GM23248 (cell line): ENCODE measurements at regions not wholly inside any gene's neighbourhood (a gene's known extent, or its start where the extent isn't known, plus 50 kb on each side); places are given as distances from the start of the nearest gene placed in this dataset.
"Not testable (repeated sequence)": the region's sequence is repeated elsewhere in the genome, so short reads cannot be mapped to it uniquely, and the experiment has no call there.

ENCODE experiments used
- DNase-seq: peaks from one replicate; pipeline ENCODE4 v3.0.0-alpha.2; 2015
- H2AFZ ChIP-seq: fragments of 200-600 bp; sonication (generic); 2 replicates; pipeline ENCODE4 v1.6.1; 2016; ENCODE audit warnings: antibody characterized with exemption
- H3F3A ChIP-seq: fragments of 200-600 bp; sonication (generic); 2 replicates; pipeline ENCODE4 v1.6.1; 2016; ENCODE audit warnings: mild to moderate bottlenecking, antibody characterized with exemption, mixed run types; ENCODE audit not compliant: insufficient read depth
- H3K27ac ChIP-seq: fragments of 200-600 bp; sonication (generic); 2 replicates; pipeline ENCODE4 v1.5.1; 2016; ENCODE audit warnings: mild to moderate bottlenecking
- H3K27me3 ChIP-seq: fragments of 200-600 bp; sonication (generic); replicated peaks from 2 replicates; pipeline ENCODE4 v1.6.1; 2016; ENCODE audit warnings: mild to moderate bottlenecking; ENCODE audit not compliant: insufficient read depth
- H3K36me3 ChIP-seq: fragments of 200-600 bp; sonication (generic); 2 replicates; pipeline ENCODE4 v1.6.1; 2016; ENCODE audit warnings: low read depth, mild to moderate bottlenecking
- H3K4me1 ChIP-seq: fragments of 200-600 bp; sonication (generic); 2 replicates; pipeline ENCODE4 v1.6.1; 2016; ENCODE audit warnings: mild to moderate bottlenecking; ENCODE audit not compliant: insufficient read depth
- H3K4me2 ChIP-seq: fragments of 200-600 bp; sonication (generic); one replicate; pipeline ENCODE4 v1.6.1; 2016; ENCODE audit warnings: mild to moderate bottlenecking; ENCODE audit not compliant: unreplicated experiment
- H3K4me3 ChIP-seq: fragments of 200-600 bp; sonication (generic); 2 replicates; pipeline ENCODE4 v1.5.1; 2016; ENCODE audit warnings: mild to moderate bottlenecking
- H3K79me2 ChIP-seq: fragments of 200-600 bp; sonication (generic); 2 replicates; pipeline ENCODE4 v1.6.1; 2016; ENCODE audit warnings: mild to moderate bottlenecking; ENCODE audit not compliant: insufficient read depth
- H3K9ac ChIP-seq: fragments of 200-600 bp; sonication (generic); 2 replicates; pipeline ENCODE4 v1.6.1; 2016; ENCODE audit warnings: mild to moderate bottlenecking
- H3K9me2 ChIP-seq: fragments of 200-600 bp; sonication (generic); 2 replicates; pipeline ENCODE4 v1.6.1; 2016; ENCODE audit warnings: mixed run types, mild to moderate bottlenecking, moderate library complexity; ENCODE audit not compliant: insufficient read depth
- H3K9me3 ChIP-seq: fragments of 200-600 bp; sonication (generic); one replicate; pipeline ENCODE4 v1.6.1; 2017; ENCODE audit warnings: low read depth
- H4K20me1 ChIP-seq: fragments of 200-600 bp; sonication (generic); 2 replicates; pipeline ENCODE4 v1.6.0; 2016; ENCODE audit not compliant: insufficient read depth
- EZH2 ChIP-seq: fragments of 200-600 bp; sonication (generic); IDR thresholded peaks from 2 replicates; pipeline ENCODE4 v1.6.1; 2018; ENCODE audit warnings: antibody characterized with exemption, mild to moderate bottlenecking; ENCODE audit not compliant: insufficient read depth, poor library complexity, severe bottlenecking
- EZH2phosphoT487 ChIP-seq: fragments of 200-600 bp; sonication (generic); IDR thresholded peaks from 2 replicates; pipeline ENCODE4 v1.6.1; 2018; ENCODE audit warnings: antibody characterized with exemption, moderate library complexity, mild to moderate bottlenecking, low read depth; ENCODE audit not compliant: insufficient read depth
- WGBS, 2 experiments: methylation state at CpG; one replicate each; pipeline ENCODE4 v1.1.6; 2015 to 2017; ENCODE audit warnings: low lambda C conversion rate in 2 of 2, low coverage in 1 of 2; ENCODE audit errors: missing lambda C conversion rate in 2 of 2; 5-methylcytosine and 5-hydroxymethylcytosine counted together
- in situ Hi-C: fragments of 300-500 bp; cut with MboI; formaldehyde crosslinking; loops from 2 replicates; pipeline ENCODE4 v1.15.0; 2020

DNA sequence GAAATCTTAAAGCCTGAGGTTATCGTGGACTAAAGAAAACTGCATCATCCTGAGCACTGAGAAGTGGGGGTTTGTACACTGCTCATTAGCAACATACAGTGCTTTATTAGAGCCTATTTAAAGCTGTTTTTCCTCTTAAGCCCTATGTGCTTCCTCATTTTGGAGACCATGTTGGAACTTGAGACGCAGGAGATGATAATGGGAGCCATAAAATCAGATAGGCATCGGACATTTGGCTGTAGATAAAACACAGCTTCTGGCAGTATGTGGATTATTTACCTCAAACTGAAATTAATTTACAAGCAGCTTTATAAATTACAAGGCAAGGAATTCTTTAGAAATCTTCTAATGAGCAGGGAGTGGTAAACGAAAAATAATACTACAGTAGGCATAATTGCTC is 147.7 kb upstream of the IVNS1ABP start:
- no peak for TF ChIP-seq EZH2
- TF ChIP-seq EZH2phosphoT487, result no peak
- DNase-seq, result no peak
- Histone ChIP-seq H3K36me3 (no peaks in the 10 kb centered on the region), H2AFZ (no peak overlapping the region), H3K27ac (no peak overlapping the region), H4K20me1 (no peaks in the 10 kb centered on the region), H3K9me2 (no peaks in the 10 kb centered on the region), H3K27me3 (no peaks in the 10 kb centered on the region), H3K4me1 (peaks cover 15% of the 10 kb centered on the region), H3K79me2 (no peaks in the 10 kb centered on the region), H3F3A (peaks cover 11% of the 10 kb centered on the region; the same call in 1 of the 2 replicates), H3K4me3 (no peak overlapping the region), H3K4me2 (no peak overlapping the region), H3K9me3 (no peaks in the 10 kb centered on the region), H3K9ac (no peak overlapping the region)
- in situ Hi-C loops, result no loop called here
- 84 to 87% methylated on average over 4 of the region's 4 CpGs for WGBS, 2 experiments

DNA sequence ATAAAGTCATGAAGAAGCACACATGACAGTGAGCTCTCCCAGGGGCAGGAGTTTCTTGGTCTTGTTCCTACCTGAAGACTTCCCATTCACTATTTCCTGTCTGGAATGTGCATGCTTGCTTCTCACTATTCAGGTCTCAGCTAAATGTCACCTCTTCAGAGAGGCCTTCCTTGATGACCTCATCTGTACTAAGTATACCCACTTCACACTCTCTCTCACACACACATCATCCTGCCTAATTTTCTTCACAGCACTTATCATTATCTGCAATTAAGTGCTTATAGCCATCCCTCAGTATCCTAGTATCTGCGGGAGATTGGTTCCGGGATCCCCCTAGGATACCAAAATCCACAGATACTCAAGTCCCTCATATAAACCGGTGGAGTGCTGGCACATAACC is 146.4 kb upstream of the IVNS1ABP start:
- DNase-seq, result peak; percentile 1
- in situ Hi-C loops, result no loop called here
- TF ChIP-seq EZH2phosphoT487 (no peak), EZH2 (no peak)
- H3K4me3 ChIP-seq, result no peak overlapping the region
- no peaks in the 10 kb centered on the region for H3K79me2 ChIP-seq
- H3K4me2 ChIP-seq, result no peak overlapping the region
- no peak overlapping the region for H2AFZ ChIP-seq
- H3K4me1 ChIP-seq, result peaks cover 15% of the 10 kb centered on the region
- no peak overlapping the region for H3K9ac ChIP-seq
- H3F3A ChIP-seq, result peaks cover 11% of the 10 kb centered on the region; the same call in 1 of the 2 replicates
- no peaks in the 10 kb centered on the region for H4K20me1 ChIP-seq
- H3K36me3 ChIP-seq, result no peaks in the 10 kb centered on the region
- WGBS, 2 experiments, result 74 to 80% methylated on average over 3 of the region's 3 CpGs
- H3K9me3 ChIP-seq, result no peaks in the 10 kb centered on the region
- H3K27ac ChIP-seq, result no peak overlapping the region
- H3K9me2 ChIP-seq, result no peaks in the 10 kb centered on the region
- H3K27me3 ChIP-seq, result no peaks in the 10 kb centered on the region

DNA sequence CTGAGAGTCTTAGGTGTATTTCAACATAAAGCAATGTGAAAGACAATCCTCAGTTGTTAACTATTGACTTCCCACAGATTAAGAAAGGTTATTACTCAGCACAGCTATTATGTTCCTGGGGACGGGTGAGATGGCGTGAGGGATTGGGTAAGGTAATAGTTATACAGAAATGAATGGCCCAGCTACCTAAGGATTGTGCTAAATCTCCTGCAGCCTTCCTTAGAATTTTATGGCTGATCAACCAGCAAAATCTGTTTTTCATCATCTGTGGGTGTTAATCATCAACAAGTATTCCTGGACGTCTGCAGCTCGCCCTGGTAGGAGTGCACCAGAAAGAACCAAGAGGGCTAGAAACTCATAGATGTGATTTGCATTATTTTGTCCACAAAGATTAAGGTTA is 146.0 kb upstream of the IVNS1ABP start:
- Histone ChIP-seq H3K4me2 (no peak overlapping the region), H3K79me2 (no peaks in the 10 kb centered on the region), H3K9me2 (no peaks in the 10 kb centered on the region), H3K9ac (no peak overlapping the region), H3K36me3 (no peaks in the 10 kb centered on the region), H3K27me3 (no peaks in the 10 kb centered on the region), H3K9me3 (no peaks in the 10 kb centered on the region), H3F3A (peaks cover 11% of the 10 kb centered on the region; the same call in 1 of the 2 replicates), H3K27ac (no peak overlapping the region), H3K4me1 (peaks cover 15% of the 10 kb centered on the region), H2AFZ (no peak overlapping the region), H4K20me1 (no peaks in the 10 kb centered on the region), H3K4me3 (no peak overlapping the region)
- WGBS, 2 experiments, result 38 to 43% methylated on average over 4 of the region's 4 CpGs
- TF ChIP-seq EZH2, result no peak
- TF ChIP-seq EZH2phosphoT487, result no peak
- peak; percentile 65 for DNase-seq
- in situ Hi-C loops, result no loop called here

DNA sequence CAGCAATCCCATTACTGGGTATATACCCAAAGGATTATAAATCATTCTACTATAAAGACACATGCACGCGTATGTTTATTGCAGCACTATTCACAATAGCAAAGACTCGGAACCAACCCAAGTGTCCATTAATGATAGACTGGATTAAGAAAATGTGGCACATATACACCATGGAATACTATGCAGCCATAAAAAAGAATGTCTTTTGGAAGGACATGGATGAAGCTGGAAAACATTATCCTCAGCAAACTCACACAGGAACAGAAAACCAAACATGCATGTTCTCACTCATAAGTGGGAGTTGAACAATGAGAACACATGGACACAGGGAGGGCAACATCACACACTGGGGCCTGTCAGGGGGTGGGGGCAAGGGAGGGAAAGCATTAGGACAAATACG is 143.7 kb upstream of the IVNS1ABP start:
- H3K9ac ChIP-seq, result not testable (repeated sequence)

DNA sequence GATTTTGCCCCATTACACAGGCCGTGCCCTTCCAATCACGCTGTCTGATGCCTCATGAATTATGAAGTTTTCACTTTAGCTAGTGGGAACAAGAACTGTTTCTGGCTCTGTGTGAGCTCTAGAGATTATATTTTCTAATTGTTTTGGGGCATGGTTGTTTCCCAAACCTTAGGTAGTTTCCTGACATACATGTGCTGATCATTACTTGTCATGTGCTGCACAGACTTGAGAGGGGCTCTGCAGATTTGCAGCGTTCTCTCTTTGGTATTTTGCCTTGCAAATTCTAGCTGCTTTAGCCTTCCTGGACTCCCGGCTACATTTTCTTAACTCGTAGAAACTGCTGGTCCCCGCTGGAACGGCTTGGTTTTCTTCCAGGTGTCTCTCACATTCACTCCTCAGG is 142.1 kb upstream of the IVNS1ABP start:
- Histone ChIP-seq H3K9me2 (no peaks in the 10 kb centered on the region), H3K4me2 (no peak overlapping the region), H3K4me1 (peaks cover 20% of the 10 kb centered on the region), H3K27ac (no peak overlapping the region), H3K27me3 (no peaks in the 10 kb centered on the region), H3K4me3 (no peak overlapping the region), H2AFZ (no peak overlapping the region), H3K9me3 (no peaks in the 10 kb centered on the region), H4K20me1 (no peaks in the 10 kb centered on the region), H3K9ac (no peak overlapping the region), H3F3A (peaks cover 12% of the 10 kb centered on the region), H3K79me2 (no peaks in the 10 kb centered on the region), H3K36me3 (no peaks in the 10 kb centered on the region)
- in situ Hi-C loops, result no loop called here
- TF ChIP-seq EZH2, result no peak
- no peak for TF ChIP-seq EZH2phosphoT487
- 35 to 38% methylated on average over 7 of the region's 7 CpGs for WGBS, 2 experiments
- no peak for DNase-seq

More for the DNA sequence above, 143.7 kb upstream of the IVNS1ABP start:
- DNase-seq, H3K4me2 ChIP-seq, H3K9me2 ChIP-seq, H3K27ac ChIP-seq, H2AFZ ChIP-seq, H4K20me1 ChIP-seq, H3K4me3 ChIP-seq, H3K36me3 ChIP-seq, H3K79me2 ChIP-seq, H3K27me3 ChIP-seq, in situ Hi-C loops, H3K9me3 ChIP-seq: not testable (repeated sequence)
- WGBS, 2 experiments, result 93% methylated on average over 4 of the region's 4 CpGs
- Histone ChIP-seq H3F3A (peaks cover 11% of the 10 kb centered on the region; the same call in 1 of the 2 replicates), H3K4me1 (peaks cover 15% of the 10 kb centered on the region)
